K562 (cell line): ENCODE measurements at regions not wholly inside any gene's neighbourhood (a gene's known extent, or its start where the extent isn't known, plus 50 kb on each side); places are given as distances from the start of the nearest gene placed in this dataset.

Source experiments
- ATAC-seq: fragments of 200-7000 bp; cut with Tn5 transposase; 3 replicates; pipeline ENCODE4 v1.9.1; 2020; ENCODE audit warnings: moderate library complexity
- BruUV-seq: library from RNA; stranded (reverse); fragments of 400-500 nt; replicated peaks from 2 replicates; lab custom pipeline; 2021; lab: Mats Ljungman, UMichigan
- CTCF ChIA-PET: fragments of 300-600 bp; formaldehyde crosslinking; extraction: SDS; loops from one replicate; lab custom pipeline; 2021; ENCODE audit warnings: low intra/inter-chr PET ratio; lab: Yijun Ruan, JAX
- POLR2A ChIA-PET: fragments of 300-600, 350-650 bp; sonication (Branson Sonifier 250); formaldehyde crosslinking; extraction: SDS; loops from one replicate; lab custom pipeline; 2021; ENCODE audit warnings: antibody characterized with exemption, inconsistent platforms; lab: Yijun Ruan, JAX
- DNase-seq, 4 experiments: peaks; one replicate each; pipeline versions ENCODE4 v3.0.0 to v3.0.0-alpha.2; 2011 to 2018; ENCODE audit warnings: low spot score in 3 of 4, mixed read lengths in 3 of 4; ENCODE audit errors: extremely low read depth in 1 of 4
- FAIRE-seq: peaks from 2 replicates; lab custom pipeline; 2011; peaks lifted over from hg19 to GRCh38; lab: Jason Lieb, UNC
- H2AFZ ChIP-seq: 2 replicates; pipeline ENCODE4 v1.6.0; 2011; ENCODE audit warnings: low read depth, low read length, control low read depth, inconsistent platforms
- H3K27ac ChIP-seq: fragments of 200-600 bp; 3 replicates; pipeline ENCODE4 v1.8.0; 2011; ENCODE audit warnings: low read depth, mild to moderate bottlenecking, control low read depth, inconsistent platforms, low read length, moderate library complexity, mixed read lengths; ENCODE audit errors: extremely low read depth
- H3K27me3 ChIP-seq, 2 experiments: fragments of 300-600 bp in 1 of 2; 2 replicates in 1 of 2; 3 replicates in 1 of 2; pipeline versions ENCODE4 v1.6.0 to v1.8.0; 2011; ENCODE audit warnings: inconsistent platforms in 2 of 2, low read length in 2 of 2, mild to moderate bottlenecking in 1 of 2, mixed read lengths in 1 of 2, moderate library complexity in 1 of 2; ENCODE audit not compliant: control insufficient read depth in 2 of 2, insufficient read depth in 2 of 2
- H3K36me3 ChIP-seq: fragments of 300-600 bp; 3 replicates; pipeline ENCODE4 v1.8.0; 2011; ENCODE audit warnings: mild to moderate bottlenecking, low read length, inconsistent platforms; ENCODE audit not compliant: control insufficient read depth, insufficient read depth
- H3K4me1 ChIP-seq, 2 experiments: fragments of 200-600 bp in 1 of 2; replicated peaks in 1 of 2; 2 replicates in 1 of 2; 3 replicates in 1 of 2; pipeline versions ENCODE4 v1.5.1 to v1.8.0; 2011; ENCODE audit warnings: inconsistent platforms in 2 of 2, low read length in 2 of 2, mild to moderate bottlenecking in 1 of 2, mixed read lengths in 1 of 2, moderate library complexity in 1 of 2; ENCODE audit not compliant: control insufficient read depth in 2 of 2, insufficient read depth in 2 of 2
- H3K4me2 ChIP-seq: 2 replicates; pipeline ENCODE4 v1.6.1; 2011; ENCODE audit warnings: low read length, control low read depth, inconsistent platforms, mixed read lengths; ENCODE audit not compliant: insufficient read depth
- H3K4me3 ChIP-seq: fragments of 200-600 bp; sonication (generic), shearing (Covaris generic); 2 replicates; pipeline ENCODE4 v1.5.1; 2016; ENCODE audit warnings: control low read depth, inconsistent platforms
- H3K79me2 ChIP-seq: fragments of 200-600 bp; 3 replicates; pipeline ENCODE4 v1.8.0; 2011; ENCODE audit warnings: low read length, inconsistent platforms; ENCODE audit not compliant: control insufficient read depth, insufficient read depth
- H3K9ac ChIP-seq, 2 experiments: 2 replicates each; pipeline versions ENCODE4 v1.6.0 to v1.6.1; 2011; ENCODE audit warnings: low read depth in 2 of 2, low read length in 2 of 2, control low read depth in 1 of 2, inconsistent platforms in 1 of 2, mild to moderate bottlenecking in 1 of 2, mixed read lengths in 1 of 2; ENCODE audit not compliant: insufficient read depth in 1 of 2
- H3K9me1 ChIP-seq: one replicate; pipeline ENCODE4 v1.6.0; 2011; ENCODE audit warnings: inconsistent platforms, mild to moderate bottlenecking, low read length, moderate library complexity; ENCODE audit not compliant: control insufficient read depth, insufficient read depth
- H3K9me3 ChIP-seq: replicated peaks from 2 replicates; pipeline ENCODE4 v1.5.1; 2011; ENCODE audit warnings: low read depth, low read length, inconsistent platforms; ENCODE audit not compliant: control insufficient read depth, insufficient read depth
- H4K20me1 ChIP-seq: replicated peaks from 2 replicates; pipeline ENCODE4 v1.6.1; 2011; ENCODE audit warnings: low read length, inconsistent platforms, mixed read lengths; ENCODE audit not compliant: control insufficient read depth, insufficient read depth
- BCLAF1 ChIP-seq, 2 experiments: fragments of 450-650 bp in 1 of 2; IDR thresholded peaks; 2 replicates each; pipeline ENCODE4 v1.6.1; 2011 to 2017; ENCODE audit warnings: low read depth in 2 of 2, antibody characterized with exemption in 1 of 2, borderline replicate concordance in 1 of 2, low read length in 1 of 2, mild to moderate bottlenecking in 1 of 2, mixed read lengths in 1 of 2; ENCODE audit not compliant: control insufficient read depth in 1 of 2
- HMG20A ChIP-seq: fragments of 450-650 bp; formaldehyde crosslinking; conservative IDR thresholded peaks from 2 replicates; pipeline ENCODE4 v1.4.0; 2020; ENCODE audit warnings: mild to moderate bottlenecking, mixed read lengths
- KDM2B ChIP-seq: fragments of 250-450 bp; sonication (Bioruptor Pico); IDR thresholded peaks from 2 replicates; pipeline ENCODE4 v1.8.0; 2021; ENCODE audit warnings: mild to moderate bottlenecking, moderate library complexity
- POLR3A ChIP-seq: IDR thresholded peaks from 2 replicates; pipeline ENCODE4 v1.6.1; 2011; ENCODE audit warnings: borderline replicate concordance, mild to moderate bottlenecking, moderate library complexity; ENCODE audit not compliant: insufficient read length, insufficient read depth; ENCODE audit errors: extremely low read depth
- REST ChIP-seq, 2 experiments: fragments of 450-650 bp; formaldehyde crosslinking in 1 of 2; IDR thresholded peaks; 2 replicates each; pipeline versions ENCODE4 v1.4.0 to v1.6.1; 2014 to 2020; ENCODE audit warnings: mild to moderate bottlenecking in 2 of 2, borderline replicate concordance in 1 of 2, low read depth in 1 of 2
- RUNX1 ChIP-seq: sonication (generic); IDR thresholded peaks from 2 replicates; pipeline ENCODE4 v1.6.1; 2016; ENCODE audit warnings: antibody characterized with exemption, low read depth
- SFPQ ChIP-seq: fragments of 200-400 bp; formaldehyde crosslinking; IDR thresholded peaks from 2 replicates; pipeline ENCODE4 v1.6.1; 2017; ENCODE audit warnings: mild to moderate bottlenecking, low read depth, low read length, moderate library complexity
- STAG1 ChIP-seq: sonication (generic); formaldehyde crosslinking; IDR thresholded peaks from 2 replicates; pipeline ENCODE4 v1.5.0; 2020; ENCODE audit warnings: missing genetic modification reagents, borderline replicate concordance
- TBL1XR1 ChIP-seq, 2 experiments: IDR thresholded peaks; 2 replicates each; pipeline ENCODE4 v1.6.1; 2012; ENCODE audit warnings: improper control_type of control experiment in 2 of 2, low read length in 2 of 2, mild to moderate bottlenecking in 1 of 2
- in situ Hi-C: fragments of 300-500 bp; cut with MboI; formaldehyde crosslinking; loops from 4 replicates; pipeline ENCODE4 v1.15.0; 2018; ENCODE audit warnings: inconsistent platforms, mixed read lengths
- intact Hi-C: fragments of 100-400 bp; cut with micrococcal nuclease; formaldehyde crosslinking; loops from 2 replicates; pipeline ENCODE4 v1.14.2; 2022

GRCh38 chrX:116285501-116285900, 115.0 kb downstream of the AGTR2 start:
- no peak for FAIRE-seq
- in situ Hi-C loops, result no loop called here
- no TSS peak for BruUV-seq
- no peaks in the 10 kb centered on the region for H3K9me1 ChIP-seq
- no peak overlapping the region for H3K27ac ChIP-seq
- H3K79me2 ChIP-seq, result no peaks in the 10 kb centered on the region
- H2AFZ ChIP-seq, result no peak overlapping the region
- DNase-seq, result no peak
- ChIA-PET CTCF (no interaction called here), POLR2A (no interaction called here)
- H3K36me3 ChIP-seq, result no peaks in the 10 kb centered on the region
- intact Hi-C loops, result no loop called here
- no peak for ATAC-seq
- H4K20me1 ChIP-seq, result no peaks in the 10 kb centered on the region
- no peak overlapping the region for H3K4me2 ChIP-seq
- H3K4me3 ChIP-seq, result no peak overlapping the region
- H3K4me1 ChIP-seq, result no peaks in the 10 kb centered on the region
- H3K9me3 ChIP-seq, result no peaks in the 10 kb centered on the region
- no peak overlapping the region for H3K9ac ChIP-seq
- no peaks in the 10 kb centered on the region for H3K27me3 ChIP-seq
- TF ChIP-seq HMG20A (CRISPR knock-in tag) (no peak), RUNX1 (no peak), POLR3A (no peak), BCLAF1 (IDR thresholded peaks at IDR 0.05; ENCODE audit: borderline replicate concordance in 1 of 2, control insufficient read depth in 1 of 2, low read depth in 2 of 2, low read length in 1 of 2) (no peak), SFPQ (no peak), KDM2B (CRISPR knock-in tag) (no peak), STAG1 (CRISPR knock-in tag) (no peak), TBL1XR1 (IDR thresholded peaks at IDR 0.05; ENCODE audit: low read length in 2 of 2) (no peak), REST (IDR thresholded peaks at IDR 0.05; ENCODE audit: borderline replicate concordance) (no peak), REST (CRISPR knock-in tag; IDR thresholded peaks at IDR 0.05; ENCODE audit: low read depth) (no peak)
